ENCODE measurements at regions not wholly inside any gene's neighbourhood (a gene's known extent, or its start where the extent isn't known, plus 50 kb on each side); places are given as distances from the start of the nearest gene placed in this dataset.
A peak's percentile ranks its signal among the peaks of the same experiment; 100 is the strongest.

DNA sequence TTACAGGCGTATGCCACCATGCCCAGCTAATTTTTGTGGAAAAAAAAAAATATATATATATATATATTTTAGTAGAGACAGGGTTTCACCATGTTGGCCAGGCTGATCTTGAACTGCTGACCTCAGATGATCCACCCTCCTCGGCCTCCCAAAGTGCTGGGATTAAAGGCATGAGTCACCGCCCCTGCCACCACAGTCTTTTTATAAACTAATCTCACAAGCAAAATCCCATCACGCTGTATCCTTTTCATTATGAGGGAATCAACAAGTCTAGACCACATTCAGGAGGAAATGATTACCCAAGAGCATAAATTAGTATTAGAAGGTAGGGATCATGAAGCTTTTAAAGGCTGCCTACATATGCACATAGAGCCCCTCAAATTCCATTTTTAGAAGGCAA lies 210.6 kb upstream of the NBEA start:
- H4K8ac ChIP-seq (ENCODE audit: low read depth, low read length), result no peak overlapping the region
- H3K9ac ChIP-seq (ENCODE audit: low read length), result no peak overlapping the region
- no peak overlapping the region for H2AK5ac ChIP-seq (ENCODE audit: low read length)
- H3K27me3 ChIP-seq (ENCODE audit: insufficient read depth, low read length), result no peaks in the 10 kb centered on the region
- H2AFZ ChIP-seq (ENCODE audit: insufficient read depth, low read length, poor library complexity), result no peak overlapping the region
- H3K79me2 ChIP-seq (ENCODE audit: control insufficient read depth, insufficient read depth, low read length, poor library complexity), result no peaks in the 10 kb centered on the region
- no peak overlapping the region for H4K12ac ChIP-seq (ENCODE audit: low read depth, low read length)
- H3K4me3 ChIP-seq (ENCODE audit: low read depth, low read length), result no peak overlapping the region
- H3K23ac ChIP-seq (ENCODE audit: low read length), result no peak overlapping the region
- no peak overlapping the region for H3K18ac ChIP-seq (ENCODE audit: low read length)
- no peak overlapping the region for H3K4ac ChIP-seq (ENCODE audit: low read depth, low read length)
- no peak overlapping the region for H3K14ac ChIP-seq (ENCODE audit: low read length)
- WGBS (ENCODE audit: extremely low coverage, insufficient coverage, insufficient read length), result no CpG with 5 or more reads among the region's 4 CpGs
- no peak overlapping the region for H2BK120ac ChIP-seq (ENCODE audit: insufficient read depth, low read length, poor library complexity)
- no peak overlapping the region for H4K91ac ChIP-seq (ENCODE audit: low read depth, low read length)
- H2BK5ac ChIP-seq (ENCODE audit: low read depth, low read length, poor library complexity), result no peak overlapping the region
- H3K79me1 ChIP-seq (ENCODE audit: low read length), result no peaks in the 10 kb centered on the region
- H3K9me3 ChIP-seq (ENCODE audit: insufficient read depth, low read depth, low read length), result no peaks in the 10 kb centered on the region
- no peak for DNase-seq
- no peak overlapping the region for H2BK12ac ChIP-seq (ENCODE audit: low read length)
- peaks cover 0 to 3% of the 10 kb centered on the region in 2 experiments for H3K4me1 ChIP-seq (ENCODE audit: control insufficient read depth in 1 of 2, insufficient read depth in 2 of 2, low read length in 2 of 2)
- no peak overlapping the region for H3K27ac ChIP-seq (ENCODE audit: low read depth, low read length)
- no peaks in the 10 kb centered on the region for H3K36me3 ChIP-seq (ENCODE audit: control insufficient read depth in 1 of 2, insufficient read depth in 2 of 2, low read length in 2 of 2)
- no peak overlapping the region for H3K4me2 ChIP-seq (ENCODE audit: low read length)

DNA sequence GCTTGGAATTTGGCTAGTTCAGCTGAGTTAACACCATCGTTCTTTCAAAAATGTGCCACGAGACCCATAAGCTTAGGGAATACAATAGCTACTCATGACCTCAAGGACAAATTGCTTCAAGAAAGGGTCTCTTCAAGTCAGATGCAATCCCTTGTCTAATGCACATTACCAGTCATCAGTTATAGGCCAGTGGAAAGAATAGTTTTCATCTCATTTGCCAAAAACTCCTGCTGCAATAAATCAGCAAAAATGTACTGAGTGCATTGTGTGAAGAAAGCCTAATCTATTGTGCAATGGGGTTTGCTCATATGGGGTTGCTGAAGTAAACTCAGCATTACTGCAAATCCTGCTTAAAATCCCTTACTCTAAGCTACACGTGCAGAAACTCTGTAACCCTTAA lies 208.3 kb upstream of the NBEA start:
- H3K4me2 ChIP-seq (ENCODE audit: low read length), result no peak overlapping the region
- no peak overlapping the region for H2AK5ac ChIP-seq (ENCODE audit: low read length)
- no peak overlapping the region for H3K18ac ChIP-seq (ENCODE audit: low read length)
- no peak overlapping the region for H4K8ac ChIP-seq (ENCODE audit: low read depth, low read length)
- H2BK120ac ChIP-seq (ENCODE audit: insufficient read depth, low read length, poor library complexity), result no peak overlapping the region
- no peak overlapping the region for H4K91ac ChIP-seq (ENCODE audit: low read depth, low read length)
- H3K4ac ChIP-seq (ENCODE audit: low read depth, low read length), result no peak overlapping the region
- no peaks in the 10 kb centered on the region for H3K79me2 ChIP-seq (ENCODE audit: control insufficient read depth, insufficient read depth, low read length, poor library complexity)
- H2AFZ ChIP-seq (ENCODE audit: insufficient read depth, low read length, poor library complexity), result no peak overlapping the region
- DNase-seq, result peak in 1 of 2 donors; percentile 62
- no peak overlapping the region for H3K9ac ChIP-seq (ENCODE audit: low read length)
- no peaks in the 10 kb centered on the region for H3K9me3 ChIP-seq (ENCODE audit: insufficient read depth, low read depth, low read length)
- no peak overlapping the region for H3K23ac ChIP-seq (ENCODE audit: low read length)
- H3K27me3 ChIP-seq (ENCODE audit: insufficient read depth, low read length), result no peaks in the 10 kb centered on the region
- peaks cover 0 to 3% of the 10 kb centered on the region in 2 experiments for H3K4me1 ChIP-seq (ENCODE audit: control insufficient read depth in 1 of 2, insufficient read depth in 2 of 2, low read length in 2 of 2)
- H3K36me3 ChIP-seq (ENCODE audit: control insufficient read depth in 1 of 2, insufficient read depth in 2 of 2, low read length in 2 of 2), result no peaks in the 10 kb centered on the region
- H2BK5ac ChIP-seq (ENCODE audit: low read depth, low read length, poor library complexity), result no peak overlapping the region
- no CpG with 5 or more reads among the region's 3 CpGs for WGBS (ENCODE audit: extremely low coverage, insufficient coverage, insufficient read length)
- H3K79me1 ChIP-seq (ENCODE audit: low read length), result no peaks in the 10 kb centered on the region
- H3K4me3 ChIP-seq (ENCODE audit: low read depth, low read length), result no peak overlapping the region
- H3K14ac ChIP-seq (ENCODE audit: low read length), result no peak overlapping the region
- H2BK12ac ChIP-seq (ENCODE audit: low read length), result no peak overlapping the region
- no peak overlapping the region for H4K12ac ChIP-seq (ENCODE audit: low read depth, low read length)
- H3K27ac ChIP-seq (ENCODE audit: low read depth, low read length), result no peak overlapping the region

GRCh38 chr13:34734932-34735331 lies 207.1 kb upstream of the NBEA start:
- Histone ChIP-seq H4K91ac (ENCODE audit: low read depth, low read length) (no peak overlapping the region), H3K4me3 (ENCODE audit: low read depth, low read length) (no peak overlapping the region), H3K36me3 (ENCODE audit: control insufficient read depth in 1 of 2, insufficient read depth in 2 of 2, low read length in 2 of 2) (no peaks in the 10 kb centered on the region), H3K9me3 (ENCODE audit: insufficient read depth, low read depth, low read length) (no peaks in the 10 kb centered on the region), H4K8ac (ENCODE audit: low read depth, low read length) (no peak overlapping the region), H3K79me1 (ENCODE audit: low read length) (no peaks in the 10 kb centered on the region), H2BK5ac (ENCODE audit: low read depth, low read length, poor library complexity) (no peak overlapping the region), H3K4ac (ENCODE audit: low read depth, low read length) (no peak overlapping the region), H3K18ac (ENCODE audit: low read length) (no peak overlapping the region), H3K14ac (ENCODE audit: low read length) (no peak overlapping the region), H3K27me3 (ENCODE audit: insufficient read depth, low read length) (no peaks in the 10 kb centered on the region), H3K9ac (ENCODE audit: low read length) (no peak overlapping the region), H2BK120ac (ENCODE audit: insufficient read depth, low read length, poor library complexity) (no peak overlapping the region), H4K12ac (ENCODE audit: low read depth, low read length) (no peak overlapping the region), H2BK12ac (ENCODE audit: low read length) (no peak overlapping the region), H2AFZ (ENCODE audit: insufficient read depth, low read length, poor library complexity) (no peak overlapping the region), H3K4me2 (ENCODE audit: low read length) (no peak overlapping the region), H3K79me2 (ENCODE audit: control insufficient read depth, insufficient read depth, low read length, poor library complexity) (no peaks in the 10 kb centered on the region), H2AK5ac (ENCODE audit: low read length) (no peak overlapping the region), H3K27ac (ENCODE audit: low read depth, low read length) (no peak overlapping the region), H3K4me1 (ENCODE audit: control insufficient read depth in 1 of 2, insufficient read depth in 2 of 2, low read length in 2 of 2) (peaks cover 0 to 3% of the 10 kb centered on the region in 2 experiments), H3K23ac (ENCODE audit: low read length) (no peak overlapping the region)
- no CpG with 5 or more reads among the region's 2 CpGs for WGBS (ENCODE audit: extremely low coverage, insufficient coverage, insufficient read length)
- DNase-seq, result peak; percentile 88 to 89

GRCh38 chr13:34738254-34738992 lies 203.6 kb upstream of the NBEA start:
- H3K4me3 ChIP-seq (ENCODE audit: low read depth, low read length), result no peak overlapping the region
- H3K79me2 ChIP-seq (ENCODE audit: control insufficient read depth, insufficient read depth, low read length, poor library complexity), result no peaks in the 10 kb centered on the region
- no peaks in the 10 kb centered on the region for H3K79me1 ChIP-seq (ENCODE audit: low read length)
- no peak overlapping the region for H2BK120ac ChIP-seq (ENCODE audit: insufficient read depth, low read length, poor library complexity)
- H3K18ac ChIP-seq (ENCODE audit: low read length), result no peak overlapping the region
- H3K23ac ChIP-seq (ENCODE audit: low read length), result no peak overlapping the region
- no peak overlapping the region for H3K27ac ChIP-seq (ENCODE audit: low read depth, low read length)
- H3K4me2 ChIP-seq (ENCODE audit: low read length), result no peak overlapping the region
- no peaks in the 10 kb centered on the region for H3K27me3 ChIP-seq (ENCODE audit: insufficient read depth, low read length)
- no peaks in the 10 kb centered on the region for H3K9me3 ChIP-seq (ENCODE audit: insufficient read depth, low read depth, low read length)
- H4K12ac ChIP-seq (ENCODE audit: low read depth, low read length), result no peak overlapping the region
- no peak overlapping the region for H4K91ac ChIP-seq (ENCODE audit: low read depth, low read length)
- H2AK5ac ChIP-seq (ENCODE audit: low read length), result no peak overlapping the region
- no peak overlapping the region for H3K9ac ChIP-seq (ENCODE audit: low read length)
- H3K14ac ChIP-seq (ENCODE audit: low read length), result no peak overlapping the region
- H3K4me1 ChIP-seq (ENCODE audit: control insufficient read depth in 1 of 2, insufficient read depth in 2 of 2, low read length in 2 of 2), result no peaks in the 10 kb centered on the region
- no peak for DNase-seq
- H2BK12ac ChIP-seq (ENCODE audit: low read length), result no peak overlapping the region
- WGBS (ENCODE audit: extremely low coverage, insufficient coverage, insufficient read length), result no CpG with 5 or more reads among the region's 7 CpGs
- no peak overlapping the region for H2AFZ ChIP-seq (ENCODE audit: insufficient read depth, low read length, poor library complexity)
- no peak overlapping the region for H2BK5ac ChIP-seq (ENCODE audit: low read depth, low read length, poor library complexity)
- no peak overlapping the region for H3K4ac ChIP-seq (ENCODE audit: low read depth, low read length)
- H4K8ac ChIP-seq (ENCODE audit: low read depth, low read length), result no peak overlapping the region
- H3K36me3 ChIP-seq (ENCODE audit: control insufficient read depth in 1 of 2, insufficient read depth in 2 of 2, low read length in 2 of 2), result no peaks in the 10 kb centered on the region

Data from trophoblast cell (in vitro differentiated cells and primary cell).